ACHN (cell line): ENCODE measurements at regions not wholly inside any gene's neighbourhood (a gene's known extent, or its start where the extent isn't known, plus 50 kb on each side); places are given as distances from the start of the nearest gene placed in this dataset.

ENCODE experiments used
- DNase-seq: peaks from one replicate; pipeline ENCODE4 v3.0.0-alpha.2; 2015
- in situ Hi-C: cut with HindIII; loops from 2 replicates; pipeline ENCODE4 v1.10.0; 2017; ENCODE audit warnings: low sequenced_read_pairs, low pct_ligation_motif_present, low pct_unique_long_range_greater_than_20kb

GRCh38 chr12:46435029-46435428 is 62.5 kb upstream of the SLC38A2 start:
- in situ Hi-C loops: no loop called here
- no peak for DNase-seq

- DNase-seq: no peak
- in situ Hi-C loops: no loop called here
Observed at GRCh38 chr12:46433829-46434228, 61.3 kb upstream of the SLC38A2 start.

GRCh38 chr12:46432325-46432724 is 59.8 kb upstream of the SLC38A2 start:
- DNase-seq: no peak
- in situ Hi-C loops: no loop called here

- in situ Hi-C loops: no loop called here
- peak; percentile 88 for DNase-seq
Observed at GRCh38 chr12:46430340-46430948, 57.9 kb upstream of the SLC38A2 start.
